B cell (primary cell): ENCODE measurements at regions not wholly inside any gene's neighbourhood (a gene's known extent, or its start where the extent isn't known, plus 50 kb on each side); places are given as distances from the start of the nearest gene placed in this dataset.

ENCODE experiments used
- ATAC-seq: fragments of 200-7000 bp; cut with Tn5 transposase; one replicate; pipeline ENCODE4 v1.10.0; 2021; ENCODE audit warnings: low read depth, mild to moderate bottlenecking, moderate number of reproducible peaks, moderate library complexity
- CTCF ChIA-PET: fragments of 350-600 bp; sonication (Branson Sonifier 250); formaldehyde crosslinking; loops from one replicate; lab custom pipeline; 2021; ENCODE audit warnings: antibody characterized with exemption, inconsistent platforms; lab: Charles Lee
- POLR2A ChIA-PET: fragments of 350-600 bp; sonication (Branson Sonifier 250); formaldehyde crosslinking; loops from one replicate; lab custom pipeline; 2021; ENCODE audit warnings: antibody characterized with exemption; lab: Charles Lee
- DNase-seq: peaks from one replicate; pipeline ENCODE4 v3.0.0; 2013
- H2AFZ ChIP-seq: 2 replicates; pipeline ENCODE4 v1.6.1; 2012; ENCODE audit warnings: mild to moderate bottlenecking, low read depth, low read length; ENCODE audit not compliant: insufficient read depth, poor library complexity, severe bottlenecking
- H3K27ac ChIP-seq, 2 donors: 1 replicate in 1 of 2; 2 replicates in 1 of 2; pipeline ENCODE4 v1.5.1; 2012 to 2013; ENCODE audit warnings: low read length in 2 of 2, mild to moderate bottlenecking in 2 of 2, moderate library complexity in 1 of 2
- H3K27me3 ChIP-seq, 4 experiments: fragments of 200-600 bp in 1 of 4; sonication (generic) in 1 of 4; replicated peaks in 1 of 4; 1 replicate in 2 of 4; 2 replicates in 2 of 4; pipeline versions ENCODE4 v1.6.1 to v1.7.0; 2013 to 2016; ENCODE audit warnings: low read length in 3 of 4, mild to moderate bottlenecking in 2 of 4, mixed read lengths in 1 of 4, moderate library complexity in 1 of 4; ENCODE audit not compliant: insufficient read depth in 4 of 4, control insufficient read depth in 3 of 4; ENCODE audit errors: control extremely low read depth in 1 of 4
- H3K36me3 ChIP-seq, 2 experiments: replicated peaks in 1 of 2; 1 replicate in 1 of 2; 2 replicates in 1 of 2; pipeline versions ENCODE4 v1.6.1 to v1.7.1; 2013; ENCODE audit warnings: low read length in 1 of 2; ENCODE audit not compliant: insufficient read depth in 2 of 2, control insufficient read depth in 1 of 2; ENCODE audit errors: control extremely low read depth in 1 of 2, extremely low read depth in 1 of 2
- H3K4me1 ChIP-seq, 2 donors: fragments of 200-600 bp in 1 of 2; sonication (generic) in 1 of 2; 1 replicate in 1 of 2; 2 replicates in 1 of 2; pipeline versions ENCODE4 v1.5.1 to v1.6.1; 2013 to 2017; ENCODE audit warnings: low read length in 2 of 2; ENCODE audit not compliant: control insufficient read depth in 2 of 2, insufficient read depth in 2 of 2
- H3K4me2 ChIP-seq: replicated peaks from 2 replicates; pipeline ENCODE3; 2012; ENCODE audit warnings: mild to moderate bottlenecking, low read depth, low read length; ENCODE audit not compliant: poor library complexity, severe bottlenecking
- H3K4me3 ChIP-seq, 5 experiments: fragments of 200-600 bp in 1 of 5; sonication (generic) in 1 of 5; 1 replicate in 3 of 5; 2 replicates in 2 of 5; pipeline versions ENCODE4 v1.5.1 to v1.7.0; 2011 to 2016; ENCODE audit warnings: low read length in 4 of 5, mild to moderate bottlenecking in 4 of 5, low read depth in 2 of 5, control low read depth in 1 of 5, moderate library complexity in 1 of 5; ENCODE audit not compliant: insufficient read depth in 1 of 5; ENCODE audit errors: control extremely low read depth in 1 of 5, extremely low read depth in 1 of 5
- H3K79me2 ChIP-seq: fragments of 200-600 bp; sonication (generic); one replicate; pipeline ENCODE4 v1.6.0; 2016; ENCODE audit warnings: low read length; ENCODE audit not compliant: control insufficient read depth, insufficient read depth
- H3K9ac ChIP-seq: fragments of 200-600 bp; sonication (generic); 2 replicates; pipeline ENCODE4 v1.6.1; 2017; ENCODE audit warnings: mild to moderate bottlenecking, low read length, moderate library complexity
- H3K9me3 ChIP-seq, 3 donors: one replicate each; pipeline versions ENCODE4 v1.6.1 to v1.7.1; 2013; ENCODE audit warnings: low read length in 2 of 3; ENCODE audit not compliant: control insufficient read depth in 2 of 3, insufficient read depth in 1 of 3; ENCODE audit errors: control extremely low read depth in 1 of 3
- H4K20me1 ChIP-seq: 2 replicates; pipeline ENCODE4 v1.6.0; 2012; ENCODE audit warnings: mild to moderate bottlenecking, low read length; ENCODE audit not compliant: insufficient read depth, control insufficient read depth, poor library complexity, severe bottlenecking
- H3K27ac Mint-ChIP-seq: one replicate; pipeline ENCODE4 v1.8.0; 2021; ENCODE audit warnings: mixed read lengths
- H3K27me3 Mint-ChIP-seq: one replicate; pipeline ENCODE4 v1.8.0; 2021; ENCODE audit warnings: mixed read lengths
- H3K4me1 Mint-ChIP-seq: one replicate; pipeline ENCODE4 v1.8.0; 2021; ENCODE audit warnings: mixed read lengths
- H3K4me3 Mint-ChIP-seq: one replicate; pipeline ENCODE4 v1.8.0; 2021; ENCODE audit warnings: mixed read lengths
- H3K9me3 Mint-ChIP-seq: one replicate; pipeline ENCODE4 v1.8.0; 2022; ENCODE audit warnings: mixed read lengths; ENCODE audit not compliant: insufficient read depth
- EZH2 ChIP-seq: IDR thresholded peaks from 2 replicates; pipeline ENCODE4 v1.6.1; 2012; ENCODE audit warnings: borderline replicate concordance, low read depth, mild to moderate bottlenecking, moderate library complexity, low read length; ENCODE audit not compliant: insufficient read depth, poor library complexity, severe bottlenecking
- WGBS: methylation state at CpG from one replicate; pipeline ENCODE4 v1.1.5; 2013; ENCODE audit warnings: missing lambda C conversion rate; ENCODE audit not compliant: insufficient coverage; 5-methylcytosine and 5-hydroxymethylcytosine counted together
- intact Hi-C: fragments of 100-400 bp; cut with micrococcal nuclease; formaldehyde crosslinking; loops from one replicate; pipeline ENCODE4 v1.10.0; 2022
- TF ChIP-seq, protein P1 (sequence below): fragments of 200-600 bp; IDR thresholded peaks from one replicate; pipeline ENCODE4 v1.8.0; 2022; ENCODE audit warnings: antibody characterized with exemption, mild to moderate bottlenecking

DNA sequence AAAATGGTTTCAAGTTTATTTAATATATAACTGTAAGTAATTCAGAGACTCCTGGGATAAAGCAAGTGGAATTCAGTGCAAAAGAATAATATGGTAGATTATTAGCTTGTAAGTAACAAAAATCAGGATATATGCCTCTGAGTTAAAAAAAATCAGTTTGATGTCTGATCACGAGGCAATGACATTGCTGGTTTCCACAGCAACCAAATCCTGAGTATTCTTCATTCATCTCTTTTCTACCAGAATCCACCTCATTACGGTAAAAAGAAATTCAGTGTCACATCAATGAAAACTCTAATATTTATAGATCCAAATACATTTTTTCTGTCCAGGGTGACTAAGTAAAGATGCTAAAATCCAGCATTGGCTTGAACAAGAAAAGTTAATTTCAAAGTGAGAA is 642.3 kb upstream of the TMPRSS15 start:
- Histone ChIP-seq H3K36me3 (no peaks in the 10 kb centered on the region), H3K4me3 (no peak overlapping the region), H2AFZ (no peak overlapping the region), H3K79me2 (no peaks in the 10 kb centered on the region), H4K20me1 (no peaks in the 10 kb centered on the region), H3K4me1 (no peaks in the 10 kb centered on the region), H3K27me3 (no peaks in the 10 kb centered on the region), H3K9me3 (peaks cover 0 to 3% (median 0%) of the 10 kb centered on the region in 3 donors), H3K4me2 (no peak overlapping the region), H3K9ac (no peak overlapping the region), H3K27ac (no peak overlapping the region)
- intact Hi-C loops = no loop called here
- Mint-ChIP-seq H3K27ac (no peak overlapping the region), H3K4me3 (no peak overlapping the region), H3K9me3 (peaks cover 2% of the 10 kb centered on the region), H3K27me3 (no peaks in the 10 kb centered on the region), H3K4me1 (no peaks in the 10 kb centered on the region)
- no CpG with 5 or more reads among the region's 2 CpGs for WGBS
- ATAC-seq (no peak), DNase-seq (no peak)
- ChIA-PET CTCF (no interaction called here), POLR2A (no interaction called here)
- TF ChIP-seq, protein P1, sequence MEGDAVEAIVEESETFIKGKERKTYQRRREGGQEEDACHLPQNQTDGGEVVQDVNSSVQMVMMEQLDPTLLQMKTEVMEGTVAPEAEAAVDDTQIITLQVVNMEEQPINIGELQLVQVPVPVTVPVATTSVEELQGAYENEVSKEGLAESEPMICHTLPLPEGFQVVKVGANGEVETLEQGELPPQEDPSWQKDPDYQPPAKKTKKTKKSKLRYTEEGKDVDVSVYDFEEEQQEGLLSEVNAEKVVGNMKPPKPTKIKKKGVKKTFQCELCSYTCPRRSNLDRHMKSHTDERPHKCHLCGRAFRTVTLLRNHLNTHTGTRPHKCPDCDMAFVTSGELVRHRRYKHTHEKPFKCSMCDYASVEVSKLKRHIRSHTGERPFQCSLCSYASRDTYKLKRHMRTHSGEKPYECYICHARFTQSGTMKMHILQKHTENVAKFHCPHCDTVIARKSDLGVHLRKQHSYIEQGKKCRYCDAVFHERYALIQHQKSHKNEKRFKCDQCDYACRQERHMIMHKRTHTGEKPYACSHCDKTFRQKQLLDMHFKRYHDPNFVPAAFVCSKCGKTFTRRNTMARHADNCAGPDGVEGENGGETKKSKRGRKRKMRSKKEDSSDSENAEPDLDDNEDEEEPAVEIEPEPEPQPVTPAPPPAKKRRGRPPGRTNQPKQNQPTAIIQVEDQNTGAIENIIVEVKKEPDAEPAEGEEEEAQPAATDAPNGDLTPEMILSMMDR = no peak
- TF ChIP-seq EZH2 = no peak

DNA sequence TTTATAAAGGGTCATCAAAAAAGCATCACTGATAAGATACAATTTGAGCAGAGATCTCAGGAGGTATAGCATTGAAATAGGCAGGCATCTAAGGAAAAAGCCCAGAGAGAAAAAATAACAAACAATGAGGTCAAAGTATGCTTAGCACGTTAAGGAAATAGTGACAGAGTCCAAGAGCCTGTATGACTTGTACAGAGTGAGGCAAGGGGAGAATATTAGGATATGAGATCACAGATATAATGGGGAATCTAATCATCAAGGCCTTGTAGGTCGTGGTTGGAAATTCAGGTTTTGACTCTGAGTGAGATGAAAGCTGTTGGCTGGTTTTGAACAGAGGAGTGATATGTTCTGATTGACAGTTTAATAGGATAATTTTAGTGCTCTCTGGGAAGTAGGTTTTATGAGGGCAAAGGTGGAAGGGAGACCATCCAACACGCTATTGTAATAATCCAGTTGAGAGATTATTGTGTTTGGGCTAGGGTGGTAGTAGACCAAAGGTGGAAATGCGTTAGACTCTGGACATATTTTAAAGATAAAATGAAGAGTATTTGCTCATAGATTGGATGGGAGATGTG is 644.6 kb upstream of the TMPRSS15 start:
- Histone ChIP-seq H4K20me1 (no peaks in the 10 kb centered on the region), H3K4me2 (no peak overlapping the region), H3K9me3 (no peaks in the 10 kb centered on the region), H2AFZ (no peak overlapping the region), H3K27ac (no peak overlapping the region), H3K4me3 (no peak overlapping the region), H3K4me1 (no peaks in the 10 kb centered on the region), H3K79me2 (no peaks in the 10 kb centered on the region), H3K36me3 (no peaks in the 10 kb centered on the region), H3K27me3 (no peaks in the 10 kb centered on the region), H3K9ac (no peak overlapping the region)
- TF ChIP-seq, protein P1 = no peak
- no peak for TF ChIP-seq EZH2
- ATAC-seq (no peak), DNase-seq (no peak)
- no peaks in the 10 kb centered on the region for H3K4me1 Mint-ChIP-seq
- no peak overlapping the region for H3K4me3 Mint-ChIP-seq
- H3K27ac Mint-ChIP-seq = no peak overlapping the region
- ChIA-PET POLR2A (no interaction called here), CTCF (no interaction called here)
- peaks cover 2% of the 10 kb centered on the region for H3K9me3 Mint-ChIP-seq
- no peaks in the 10 kb centered on the region for H3K27me3 Mint-ChIP-seq
- WGBS = 76% methylated on average over 4 of the region's 4 CpGs
- intact Hi-C loops = no loop called here
